ENCODE measurements at regions not wholly inside any gene's neighbourhood (a gene's known extent, or its start where the extent isn't known, plus 50 kb on each side); places are given as distances from the start of the nearest gene placed in this dataset.

- Histone ChIP-seq H3K36me3 (ENCODE audit: control insufficient read depth, insufficient read depth, low read length) (no peaks in the 10 kb centered on the region), H3K9me3 (ENCODE audit: control insufficient read depth, insufficient read depth, low read length) (no peaks in the 10 kb centered on the region), H3K4me3 (ENCODE audit: low read length) (no peak overlapping the region), H3K27me3 (ENCODE audit: control insufficient read depth, insufficient read depth, low read length) (no peaks in the 10 kb centered on the region), H3K4me1 (ENCODE audit: control insufficient read depth, insufficient read depth, low read length) (no peaks in the 10 kb centered on the region), H3K27ac (ENCODE audit: low read length) (no peak overlapping the region)
- peaks cover 2 to 10% of the 10 kb centered on the region in 2 donors for H3K4me1 Mint-ChIP-seq
- H3K36me3 Mint-ChIP-seq, result no peaks in the 10 kb centered on the region
- ATAC-seq, result no peak
- TF ChIP-seq CTCF (IDR thresholded peaks at IDR 0.05), result no peak
- 94% methylated on average over 1 of the region's 1 CpG for WGBS (ENCODE audit: insufficient coverage)
- H3K4me3 Mint-ChIP-seq, result no peak overlapping the region
- H3K9me3 Mint-ChIP-seq, result no peaks in the 10 kb centered on the region
- peaks cover 11 to 22% of the 10 kb centered on the region in 2 donors for H3K27me3 Mint-ChIP-seq (ENCODE audit: low read depth in 2 of 2)
- intact Hi-C loops (cut with micrococcal nuclease), result no loop called here
- no peak overlapping the region for H3K27ac Mint-ChIP-seq
- DNase-seq, result no peak
Observed at GRCh38 chr21:35199733-35200015, 150.6 kb upstream of the RUNX1 start.

- H3K27ac ChIP-seq (ENCODE audit: low read length), result no peak overlapping the region
- TF ChIP-seq CTCF (IDR thresholded peaks at IDR 0.05), result no peak
- Mint-ChIP-seq H3K27ac (no peak overlapping the region), H3K4me3 (no peak overlapping the region), H3K4me1 (peaks cover 0 to 8% of the 10 kb centered on the region in 2 donors), H3K9me3 (no peaks in the 10 kb centered on the region), H3K36me3 (no peaks in the 10 kb centered on the region), H3K27me3 (ENCODE audit: low read depth in 2 of 2) (peaks cover 11 to 20% of the 10 kb centered on the region in 2 donors)
- DNase-seq (no peak), ATAC-seq (no peak)
- H3K4me3 ChIP-seq (ENCODE audit: low read length), result no peak overlapping the region
- WGBS (ENCODE audit: insufficient coverage), result 95% methylated on average over 6 of the region's 6 CpGs
- H3K4me1 ChIP-seq (ENCODE audit: control insufficient read depth, insufficient read depth, low read length), result no peaks in the 10 kb centered on the region
- H3K9me3 ChIP-seq (ENCODE audit: control insufficient read depth, insufficient read depth, low read length), result no peaks in the 10 kb centered on the region
- H3K36me3 ChIP-seq (ENCODE audit: control insufficient read depth, insufficient read depth, low read length), result no peaks in the 10 kb centered on the region
- intact Hi-C loops (cut with micrococcal nuclease), result no loop called here
- no peaks in the 10 kb centered on the region for H3K27me3 ChIP-seq (ENCODE audit: control insufficient read depth, insufficient read depth, low read length)
Observed at GRCh38 chr21:35198982-35199732, 150.1 kb upstream of the RUNX1 start.

GRCh38 chr21:35198565-35198964 is 149.5 kb upstream of the RUNX1 start:
- Histone ChIP-seq H3K4me3 (ENCODE audit: low read length) (no peak overlapping the region), H3K36me3 (ENCODE audit: control insufficient read depth, insufficient read depth, low read length) (no peaks in the 10 kb centered on the region), H3K27ac (ENCODE audit: low read length) (no peak overlapping the region), H3K27me3 (ENCODE audit: control insufficient read depth, insufficient read depth, low read length) (no peaks in the 10 kb centered on the region), H3K4me1 (ENCODE audit: control insufficient read depth, insufficient read depth, low read length) (no peaks in the 10 kb centered on the region), H3K9me3 (ENCODE audit: control insufficient read depth, insufficient read depth, low read length) (no peaks in the 10 kb centered on the region)
- no peak for ATAC-seq
- TF ChIP-seq CTCF (IDR thresholded peaks at IDR 0.05), result no peak
- 67% methylated on average over 1 of the region's 1 CpG for WGBS (ENCODE audit: insufficient coverage)
- peaks cover 0 to 1% of the 10 kb centered on the region in 2 donors for H3K9me3 Mint-ChIP-seq
- DNase-seq, result no peak
- no peaks in the 10 kb centered on the region for H3K36me3 Mint-ChIP-seq
- intact Hi-C loops (cut with micrococcal nuclease), result no loop called here
- H3K4me1 Mint-ChIP-seq, result peaks cover 0 to 12% of the 10 kb centered on the region in 2 donors
- no peak overlapping the region for H3K4me3 Mint-ChIP-seq
- peaks cover 12 to 24% of the 10 kb centered on the region in 2 donors for H3K27me3 Mint-ChIP-seq (ENCODE audit: low read depth in 2 of 2)
- H3K27ac Mint-ChIP-seq, result no peak overlapping the region

GRCh38 chr21:35197992-35198431 is 148.9 kb upstream of the RUNX1 start:
- peaks cover 0 to 2% of the 10 kb centered on the region in 2 donors for H3K9me3 Mint-ChIP-seq
- Histone ChIP-seq H3K27me3 (ENCODE audit: control insufficient read depth, insufficient read depth, low read length) (no peaks in the 10 kb centered on the region), H3K4me3 (ENCODE audit: low read length) (no peak overlapping the region), H3K27ac (ENCODE audit: low read length) (no peak overlapping the region), H3K36me3 (ENCODE audit: control insufficient read depth, insufficient read depth, low read length) (no peaks in the 10 kb centered on the region), H3K4me1 (ENCODE audit: control insufficient read depth, insufficient read depth, low read length) (no peaks in the 10 kb centered on the region), H3K9me3 (ENCODE audit: control insufficient read depth, insufficient read depth, low read length) (no peaks in the 10 kb centered on the region)
- H3K36me3 Mint-ChIP-seq, result no peaks in the 10 kb centered on the region
- no peak overlapping the region for H3K27ac Mint-ChIP-seq
- ATAC-seq (no peak), DNase-seq (no peak)
- no peak for TF ChIP-seq CTCF (IDR thresholded peaks at IDR 0.05)
- H3K27me3 Mint-ChIP-seq (ENCODE audit: low read depth in 2 of 2), result peaks cover 14 to 29% of the 10 kb centered on the region in 2 donors
- peaks cover 0 to 13% of the 10 kb centered on the region in 2 donors for H3K4me1 Mint-ChIP-seq
- intact Hi-C loops (cut with micrococcal nuclease), result no loop called here
- 80% methylated on average over 3 of the region's 3 CpGs for WGBS (ENCODE audit: insufficient coverage)
- H3K4me3 Mint-ChIP-seq, result no peak overlapping the region

All from natural killer cell (primary cell).